Astrocyte of the cerebellum (primary cell): ENCODE measurements at regions not wholly inside any gene's neighbourhood (a gene's known extent, or its start where the extent isn't known, plus 50 kb on each side); places are given as distances from the start of the nearest gene placed in this dataset.

Source experiments
- DNase-seq: peaks from one replicate; pipeline ENCODE4 v3.0.0-alpha.2; 2011; ENCODE audit warnings: low read depth
- H3K4me3 ChIP-seq: 2 replicates; pipeline ENCODE4 v1.5.1; 2011; ENCODE audit warnings: mild to moderate bottlenecking, low read depth, low read length, moderate library complexity
- in situ Hi-C: cut with HindIII; loops from 2 replicates; pipeline ENCODE4 v1.10.0; 2017; ENCODE audit warnings: low sequenced_read_pairs
- TF ChIP-seq, protein P1 (sequence below): IDR thresholded peaks from 2 replicates; pipeline ENCODE4 v1.5.1; 2012; ENCODE audit warnings: low read length, low read depth, moderate library complexity, mild to moderate bottlenecking; ENCODE audit errors: missing control alignments

DNA sequence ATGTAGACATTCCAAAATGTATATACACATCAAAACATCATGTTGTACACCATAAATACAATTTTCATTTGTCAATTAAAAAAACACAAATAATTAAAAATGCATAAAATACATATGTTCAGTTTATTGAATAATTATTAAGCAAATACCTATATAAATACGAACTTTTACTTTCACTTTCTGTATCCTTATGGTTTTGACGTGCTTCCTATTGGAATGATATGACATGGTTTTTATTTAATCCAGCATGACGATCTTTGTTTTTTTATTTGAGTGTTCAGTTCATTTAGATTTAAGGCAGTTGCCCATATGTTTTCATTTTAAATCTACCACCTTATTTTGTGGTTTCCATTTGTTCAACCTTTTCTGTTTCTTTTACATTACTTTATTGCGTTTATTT lies 198.3 kb upstream of the PLET1 start:
- TF ChIP-seq, protein P1, sequence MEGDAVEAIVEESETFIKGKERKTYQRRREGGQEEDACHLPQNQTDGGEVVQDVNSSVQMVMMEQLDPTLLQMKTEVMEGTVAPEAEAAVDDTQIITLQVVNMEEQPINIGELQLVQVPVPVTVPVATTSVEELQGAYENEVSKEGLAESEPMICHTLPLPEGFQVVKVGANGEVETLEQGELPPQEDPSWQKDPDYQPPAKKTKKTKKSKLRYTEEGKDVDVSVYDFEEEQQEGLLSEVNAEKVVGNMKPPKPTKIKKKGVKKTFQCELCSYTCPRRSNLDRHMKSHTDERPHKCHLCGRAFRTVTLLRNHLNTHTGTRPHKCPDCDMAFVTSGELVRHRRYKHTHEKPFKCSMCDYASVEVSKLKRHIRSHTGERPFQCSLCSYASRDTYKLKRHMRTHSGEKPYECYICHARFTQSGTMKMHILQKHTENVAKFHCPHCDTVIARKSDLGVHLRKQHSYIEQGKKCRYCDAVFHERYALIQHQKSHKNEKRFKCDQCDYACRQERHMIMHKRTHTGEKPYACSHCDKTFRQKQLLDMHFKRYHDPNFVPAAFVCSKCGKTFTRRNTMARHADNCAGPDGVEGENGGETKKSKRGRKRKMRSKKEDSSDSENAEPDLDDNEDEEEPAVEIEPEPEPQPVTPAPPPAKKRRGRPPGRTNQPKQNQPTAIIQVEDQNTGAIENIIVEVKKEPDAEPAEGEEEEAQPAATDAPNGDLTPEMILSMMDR, result no peak
- no peak overlapping the region for H3K4me3 ChIP-seq
- in situ Hi-C loops, result no loop called here
- no peak for DNase-seq

DNA sequence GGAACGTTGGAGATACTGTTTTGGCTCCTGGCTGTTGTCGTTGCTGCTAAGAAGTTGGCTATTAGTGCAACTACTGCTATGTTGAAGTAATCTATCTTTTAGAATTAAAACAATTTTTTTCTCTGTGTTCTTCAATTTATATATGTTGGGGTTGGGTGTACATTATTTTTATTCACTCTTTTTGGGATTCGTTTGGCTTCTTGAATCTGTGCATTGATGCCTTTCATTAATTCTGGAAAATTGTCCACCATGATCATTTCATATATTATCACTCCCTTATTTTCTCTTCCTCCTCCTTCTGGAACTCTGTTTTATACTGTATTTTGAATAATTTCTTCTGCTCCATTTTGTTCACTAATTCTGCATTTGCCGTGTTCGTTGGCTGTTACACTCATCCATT lies 199.5 kb upstream of the PLET1 start:
- no peak for DNase-seq
- in situ Hi-C loops, result no loop called here
- H3K4me3 ChIP-seq, result no peak overlapping the region
- TF ChIP-seq, protein P1, result no peak

DNA sequence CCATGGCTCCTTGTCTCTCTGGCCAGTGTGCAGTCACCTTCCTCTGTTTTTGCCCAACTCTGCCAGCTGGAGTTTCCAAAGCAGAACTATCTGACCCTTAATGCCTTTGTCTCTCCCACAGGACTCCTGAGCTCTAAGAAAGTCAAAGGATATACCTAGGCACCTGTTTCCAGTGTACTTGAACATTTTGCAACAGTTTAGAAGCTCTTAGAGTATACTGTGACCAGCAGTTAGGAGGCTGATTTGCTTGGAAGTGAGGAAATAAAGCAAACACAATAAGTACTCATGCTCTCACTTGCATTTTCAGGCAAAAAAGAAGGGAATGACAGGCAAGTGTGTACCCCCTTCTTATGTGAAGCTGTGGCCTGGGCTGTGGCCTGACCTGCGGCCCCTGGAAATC lies 204.3 kb upstream of the PLET1 start:
- TF ChIP-seq, protein P1, result no peak
- H3K4me3 ChIP-seq, result no peak overlapping the region
- DNase-seq, result no peak
- in situ Hi-C loops, result no loop called here

DNA sequence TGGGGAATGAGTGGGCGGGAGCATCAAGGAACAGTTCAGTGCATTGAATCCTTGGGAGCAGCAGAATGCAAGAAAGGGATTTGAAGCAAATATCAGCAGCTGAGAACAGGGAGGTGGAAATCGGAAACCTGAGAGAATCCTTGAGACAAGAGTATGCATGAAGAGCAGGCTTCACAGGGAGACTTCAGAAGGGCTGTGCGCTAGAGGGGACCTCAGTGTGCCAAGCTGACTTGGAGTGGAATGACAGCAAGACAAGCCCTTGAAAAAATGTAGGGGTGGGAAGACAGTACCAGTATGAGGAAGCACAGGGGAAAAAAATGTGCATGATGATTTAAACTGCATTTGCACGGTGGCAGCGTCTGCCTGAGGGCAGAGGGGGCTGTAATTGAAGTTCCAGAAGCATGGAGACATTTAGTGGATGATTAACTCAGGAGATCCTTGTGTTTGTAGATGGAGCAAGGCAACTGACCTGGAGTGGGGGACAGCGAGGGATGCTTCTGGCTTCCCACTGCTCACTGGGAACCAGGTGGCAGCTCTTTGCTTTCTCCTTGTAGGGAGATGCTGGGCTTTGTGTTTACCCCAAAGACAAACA lies 204.9 kb upstream of the PLET1 start:
- TF ChIP-seq, protein P1, result no peak
- in situ Hi-C loops, result no loop called here
- no peak for DNase-seq
- H3K4me3 ChIP-seq, result no peak overlapping the region

DNA sequence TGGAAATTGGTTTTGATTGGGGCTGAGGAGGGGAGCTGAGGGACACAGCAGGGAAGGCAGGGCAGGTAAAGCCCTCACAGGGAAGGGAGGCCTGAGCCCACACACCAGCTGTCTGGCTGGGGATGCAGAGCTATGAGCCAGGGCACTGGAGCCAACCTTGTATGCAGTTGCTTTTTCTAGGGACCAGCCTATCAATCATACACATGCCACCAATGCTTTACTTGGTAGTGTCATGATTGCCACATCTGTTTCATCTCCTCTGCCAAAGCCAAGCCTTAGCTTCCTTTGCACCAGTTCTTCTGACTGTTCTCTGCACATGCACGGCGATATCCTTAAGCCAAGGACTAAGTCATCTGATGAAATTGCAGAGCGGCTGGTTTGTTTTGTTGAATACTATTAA lies 207.1 kb upstream of the PLET1 start:
- no peak overlapping the region for H3K4me3 ChIP-seq
- in situ Hi-C loops, result no loop called here
- DNase-seq, result no peak
- TF ChIP-seq, protein P1, result no peak

DNA sequence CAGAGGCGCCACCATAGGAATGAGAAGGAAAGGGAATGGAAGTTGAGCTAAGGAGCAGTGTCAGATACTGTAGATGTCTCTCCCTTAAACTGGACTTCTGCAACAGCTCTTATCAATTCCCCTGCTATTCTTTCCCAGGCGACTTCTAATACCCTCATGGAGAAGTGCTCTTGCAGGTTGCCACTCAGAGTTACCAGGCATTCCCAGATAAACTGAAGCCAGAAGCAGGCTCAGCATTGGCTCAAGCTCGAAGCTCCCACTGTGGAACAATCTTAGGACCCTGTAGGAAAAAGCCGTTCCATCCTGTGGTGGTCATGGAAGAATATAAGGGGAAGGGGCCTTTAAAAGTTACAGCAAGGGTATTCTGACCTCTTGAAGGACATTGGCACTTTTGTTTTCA lies 208.7 kb upstream of the PLET1 start:
- TF ChIP-seq, protein P1, result no peak
- in situ Hi-C loops, result no loop called here

More for the DNA sequence above, 208.7 kb upstream of the PLET1 start:
- no peak for DNase-seq
- no peak overlapping the region for H3K4me3 ChIP-seq
